ENCODE measurements at regions not wholly inside any gene's neighbourhood (a gene's known extent, or its start where the extent isn't known, plus 50 kb on each side); places are given as distances from the start of the nearest gene placed in this dataset.

DNA sequence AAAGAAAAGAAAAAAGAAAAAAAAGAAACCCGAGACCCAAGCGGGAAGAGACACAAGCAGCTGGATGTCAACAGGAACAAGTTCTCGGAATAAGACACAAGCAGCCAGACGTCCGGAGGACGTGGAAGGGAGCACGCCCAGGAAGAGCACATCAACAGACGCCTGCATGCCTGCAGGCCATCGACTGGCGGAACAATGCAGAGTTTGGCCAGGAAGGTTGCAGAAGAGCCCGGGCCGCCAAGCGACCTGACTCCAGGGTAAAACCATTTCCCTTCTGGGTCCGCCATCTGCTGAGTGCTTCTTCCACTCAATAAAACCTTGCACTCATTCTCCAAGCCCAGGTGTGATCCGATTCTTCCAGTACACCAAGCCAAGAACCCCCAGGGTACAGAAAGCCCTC lies 95.6 kb upstream of the PRR32 start:
- Histone ChIP-seq H3K27ac (ENCODE audit: insufficient read length, low read depth, low read length) (no peak overlapping the region), H2AFZ (ENCODE audit: low read length) (no peak overlapping the region), H2BK12ac (ENCODE audit: insufficient read length, low read depth, low read length) (no peak overlapping the region), H3K4me2 (ENCODE audit: insufficient read depth, insufficient read length, low read length) (no peak overlapping the region), H3K14ac (ENCODE audit: insufficient read depth, low read length) (no peak overlapping the region), H2AK5ac (ENCODE audit: insufficient read length, low read length) (no peak overlapping the region), H4K91ac (ENCODE audit: insufficient read length, low read depth, low read length) (no peak overlapping the region), H4K20me1 (ENCODE audit: control insufficient read depth, insufficient read depth, insufficient read length) (no peaks in the 10 kb centered on the region), H3K18ac (ENCODE audit: insufficient read length, low read depth, low read length) (no peak overlapping the region), H3K4me1 (ENCODE audit: insufficient read depth, low read length) (no peaks in the 10 kb centered on the region), H3K23me2 (ENCODE audit: insufficient read length, low read depth, low read length, poor library complexity, severe bottlenecking) (no peaks in the 10 kb centered on the region), H2BK15ac (ENCODE audit: low read depth, low read length) (no peak overlapping the region), H3K79me1 (ENCODE audit: insufficient read depth, low read depth, low read length, poor library complexity, severe bottlenecking) (no peaks in the 10 kb centered on the region), H3K9me3 (ENCODE audit: control insufficient read depth, low read depth, low read length) (no peaks in the 10 kb centered on the region), H2BK120ac (ENCODE audit: low read depth, low read length, poor library complexity, severe bottlenecking) (no peak overlapping the region), H3K4ac (ENCODE audit: low read depth, low read length) (no peak overlapping the region), H3K79me2 (ENCODE audit: insufficient read depth, low read length) (no peaks in the 10 kb centered on the region), H2BK20ac (ENCODE audit: low read depth, low read length, poor library complexity, severe bottlenecking) (no peak overlapping the region), H3K23ac (ENCODE audit: insufficient read length, low read depth, low read length) (no peak overlapping the region), H3K27me3 (ENCODE audit: insufficient read depth, low read length) (no peaks in the 10 kb centered on the region), H4K8ac (replicated peaks; ENCODE audit: insufficient read length, low read depth, low read length) (no peak overlapping the region), H3T11ph (ENCODE audit: low read length) (no peak overlapping the region), H3K9ac (ENCODE audit: extremely low read depth, insufficient read length, low read length) (no peak overlapping the region), H2BK5ac (ENCODE audit: insufficient read length, low read length) (no peak overlapping the region), H3K56ac (ENCODE audit: insufficient read length, low read depth, low read length) (no peak overlapping the region), H4K5ac (ENCODE audit: insufficient read length, low read depth, low read length) (no peak overlapping the region)
- DNase-seq: peak; percentile 39
- Mint-ChIP-seq H3K9me3 (peaks cover 6 to 40% of the 10 kb centered on the region in 2 experiments; a peak in 4 of 5 replicates), H3K36me3 (ENCODE audit: insufficient read depth in 1 of 3, low read depth in 3 of 3) (no peaks in the 10 kb centered on the region), H3K4me1 (no peaks in the 10 kb centered on the region), H3K4me3 (no peak overlapping the region), H3K27ac (no peak overlapping the region), H3K27me3 (ENCODE audit: low read depth) (no peaks in the 10 kb centered on the region)
- no CpG with 5 or more reads among the region's 15 CpGs for WGBS (ENCODE audit: extremely low coverage, insufficient read length, low lambda C conversion rate)
- TF ChIP-seq, protein P1, sequence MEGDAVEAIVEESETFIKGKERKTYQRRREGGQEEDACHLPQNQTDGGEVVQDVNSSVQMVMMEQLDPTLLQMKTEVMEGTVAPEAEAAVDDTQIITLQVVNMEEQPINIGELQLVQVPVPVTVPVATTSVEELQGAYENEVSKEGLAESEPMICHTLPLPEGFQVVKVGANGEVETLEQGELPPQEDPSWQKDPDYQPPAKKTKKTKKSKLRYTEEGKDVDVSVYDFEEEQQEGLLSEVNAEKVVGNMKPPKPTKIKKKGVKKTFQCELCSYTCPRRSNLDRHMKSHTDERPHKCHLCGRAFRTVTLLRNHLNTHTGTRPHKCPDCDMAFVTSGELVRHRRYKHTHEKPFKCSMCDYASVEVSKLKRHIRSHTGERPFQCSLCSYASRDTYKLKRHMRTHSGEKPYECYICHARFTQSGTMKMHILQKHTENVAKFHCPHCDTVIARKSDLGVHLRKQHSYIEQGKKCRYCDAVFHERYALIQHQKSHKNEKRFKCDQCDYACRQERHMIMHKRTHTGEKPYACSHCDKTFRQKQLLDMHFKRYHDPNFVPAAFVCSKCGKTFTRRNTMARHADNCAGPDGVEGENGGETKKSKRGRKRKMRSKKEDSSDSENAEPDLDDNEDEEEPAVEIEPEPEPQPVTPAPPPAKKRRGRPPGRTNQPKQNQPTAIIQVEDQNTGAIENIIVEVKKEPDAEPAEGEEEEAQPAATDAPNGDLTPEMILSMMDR (conservative IDR thresholded peaks at IDR 0.05): no peak

Measured in H9 (cell line).